ENCODE measurements at regions not wholly inside any gene's neighbourhood (a gene's known extent, or its start where the extent isn't known, plus 50 kb on each side); places are given as distances from the start of the nearest gene placed in this dataset.

GRCh38 chr11:134637091-134638015 is 225.3 kb upstream of the B3GAT1 start:
- DNase-seq (ENCODE audit: low read depth) (no peak), FAIRE-seq (no peak)
- H3K27me3 ChIP-seq (ENCODE audit: control insufficient read depth, insufficient read depth, low read length) = no peaks in the 10 kb centered on the region
- no peaks in the 10 kb centered on the region for H3K36me3 ChIP-seq (ENCODE audit: control insufficient read depth, insufficient read depth, low read length)
- no peak overlapping the region for H3K4me3 ChIP-seq (ENCODE audit: low read depth, low read length)
- TF ChIP-seq CTCF (IDR thresholded peaks at IDR 0.05; ENCODE audit: insufficient read depth, low read length, severe bottlenecking) = no peak

- no peaks in the 10 kb centered on the region for H3K36me3 ChIP-seq (ENCODE audit: control insufficient read depth, insufficient read depth, low read length)
- H3K4me3 ChIP-seq (ENCODE audit: low read depth, low read length) = no peak overlapping the region
- no peaks in the 10 kb centered on the region for H3K27me3 ChIP-seq (ENCODE audit: control insufficient read depth, insufficient read depth, low read length)
- TF ChIP-seq CTCF (IDR thresholded peaks at IDR 0.05; ENCODE audit: insufficient read depth, low read length, severe bottlenecking) = no peak
- FAIRE-seq (no peak), DNase-seq (ENCODE audit: low read depth) (no peak)
Observed at GRCh38 chr11:134636071-134636470, 224.0 kb upstream of the B3GAT1 start.

GRCh38 chr11:134634897-134635831 is 223.1 kb upstream of the B3GAT1 start:
- Histone ChIP-seq H3K4me3 (ENCODE audit: low read depth, low read length) (no peak overlapping the region), H3K36me3 (ENCODE audit: control insufficient read depth, insufficient read depth, low read length) (no peaks in the 10 kb centered on the region), H3K27me3 (ENCODE audit: control insufficient read depth, insufficient read depth, low read length) (no peaks in the 10 kb centered on the region)
- FAIRE-seq = no peak
- no peak for TF ChIP-seq CTCF (IDR thresholded peaks at IDR 0.05; ENCODE audit: insufficient read depth, low read length, severe bottlenecking)
- no peak for DNase-seq (ENCODE audit: low read depth)

- Histone ChIP-seq H3K36me3 (ENCODE audit: control insufficient read depth, insufficient read depth, low read length) (no peaks in the 10 kb centered on the region), H3K4me3 (ENCODE audit: low read depth, low read length) (no peak overlapping the region), H3K27me3 (ENCODE audit: control insufficient read depth, insufficient read depth, low read length) (no peaks in the 10 kb centered on the region)
- TF ChIP-seq CTCF (IDR thresholded peaks at IDR 0.05; ENCODE audit: insufficient read depth, low read length, severe bottlenecking) = no peak
- no peak for DNase-seq (ENCODE audit: low read depth)
- FAIRE-seq = no peak
Observed at GRCh38 chr11:134633276-134633675, 221.2 kb upstream of the B3GAT1 start.

- FAIRE-seq (no peak), DNase-seq (ENCODE audit: low read depth) (no peak)
- H3K36me3 ChIP-seq (ENCODE audit: control insufficient read depth, insufficient read depth, low read length) = no peaks in the 10 kb centered on the region
- TF ChIP-seq CTCF (IDR thresholded peaks at IDR 0.05; ENCODE audit: insufficient read depth, low read length, severe bottlenecking) = no peak
- no peaks in the 10 kb centered on the region for H3K27me3 ChIP-seq (ENCODE audit: control insufficient read depth, insufficient read depth, low read length)
- H3K4me3 ChIP-seq (ENCODE audit: low read depth, low read length) = no peak overlapping the region
Observed at GRCh38 chr11:134632347-134633119, 220.5 kb upstream of the B3GAT1 start.

All from bronchial epithelial cell (primary cell).